ENCODE measurements at regions not wholly inside any gene's neighbourhood (a gene's known extent, or its start where the extent isn't known, plus 50 kb on each side); places are given as distances from the start of the nearest gene placed in this dataset.

GRCh38 chr4:165805406-165805805 lies 67.6 kb upstream of the TLL1 start:
- no peak for TF ChIP-seq CTCF (conservative IDR thresholded peaks at IDR 0.05 in 1 of 2, IDR thresholded peaks at IDR 0.05 in 1 of 2; ENCODE audit: low read depth in 1 of 2, low read length in 2 of 2)
- no peak for TF ChIP-seq EZH2 (IDR thresholded peaks at IDR 0.05; ENCODE audit: low read length, missing control alignments)

All from fibroblast of lung (primary cell).